ENCODE measurements at regions not wholly inside any gene's neighbourhood (a gene's known extent, or its start where the extent isn't known, plus 50 kb on each side); places are given as distances from the start of the nearest gene placed in this dataset.

DNA sequence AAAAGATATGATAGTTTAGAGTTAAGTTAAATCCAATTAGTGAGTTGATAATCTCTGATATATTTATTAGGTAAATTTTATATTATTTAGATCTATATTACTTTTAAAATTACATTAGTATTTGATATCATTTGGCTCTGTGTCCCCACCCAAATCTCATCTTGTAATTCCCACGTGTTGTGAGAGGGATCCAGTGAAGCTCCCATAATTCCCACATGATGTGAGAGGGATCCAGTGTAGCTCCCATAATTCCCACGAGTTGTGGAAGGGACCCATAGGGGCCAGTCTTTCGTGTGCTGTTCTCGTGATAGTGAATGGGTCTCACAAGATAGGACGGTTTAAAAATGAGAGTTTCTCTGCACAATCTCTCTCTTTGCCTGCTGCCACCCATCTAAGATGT, 1183.6 kb downstream of the NSUN3 start:
- no peak overlapping the region for H3K9ac ChIP-seq (ENCODE audit: insufficient read depth in 1 of 2, low read length in 2 of 2)
- 78 to 86% methylated on average over 5 of the region's 5 CpGs for WGBS, 2 donors
- no peaks in the 10 kb centered on the region for H3K4me1 ChIP-seq (ENCODE audit: control insufficient read depth in 5 of 5, insufficient read depth in 5 of 5, low read length in 5 of 5)
- DNase-seq (no peak), ATAC-seq (ENCODE audit: insufficient read depth, low FRiP score) (no peak)
- no peak overlapping the region for H3K27ac ChIP-seq (ENCODE audit: low read depth in 1 of 2, low read length in 1 of 2)
- H3K27me3 ChIP-seq (ENCODE audit: control insufficient read depth in 3 of 3, insufficient read depth in 3 of 3, low read length in 2 of 3): no peaks in the 10 kb centered on the region
- no peaks in the 10 kb centered on the region for H3K36me3 ChIP-seq (ENCODE audit: control insufficient read depth in 4 of 4, insufficient read depth in 4 of 4, low read length in 4 of 4)
- no peak overlapping the region for H3K4me3 ChIP-seq
- TF ChIP-seq, protein P1, sequence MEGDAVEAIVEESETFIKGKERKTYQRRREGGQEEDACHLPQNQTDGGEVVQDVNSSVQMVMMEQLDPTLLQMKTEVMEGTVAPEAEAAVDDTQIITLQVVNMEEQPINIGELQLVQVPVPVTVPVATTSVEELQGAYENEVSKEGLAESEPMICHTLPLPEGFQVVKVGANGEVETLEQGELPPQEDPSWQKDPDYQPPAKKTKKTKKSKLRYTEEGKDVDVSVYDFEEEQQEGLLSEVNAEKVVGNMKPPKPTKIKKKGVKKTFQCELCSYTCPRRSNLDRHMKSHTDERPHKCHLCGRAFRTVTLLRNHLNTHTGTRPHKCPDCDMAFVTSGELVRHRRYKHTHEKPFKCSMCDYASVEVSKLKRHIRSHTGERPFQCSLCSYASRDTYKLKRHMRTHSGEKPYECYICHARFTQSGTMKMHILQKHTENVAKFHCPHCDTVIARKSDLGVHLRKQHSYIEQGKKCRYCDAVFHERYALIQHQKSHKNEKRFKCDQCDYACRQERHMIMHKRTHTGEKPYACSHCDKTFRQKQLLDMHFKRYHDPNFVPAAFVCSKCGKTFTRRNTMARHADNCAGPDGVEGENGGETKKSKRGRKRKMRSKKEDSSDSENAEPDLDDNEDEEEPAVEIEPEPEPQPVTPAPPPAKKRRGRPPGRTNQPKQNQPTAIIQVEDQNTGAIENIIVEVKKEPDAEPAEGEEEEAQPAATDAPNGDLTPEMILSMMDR (IDR thresholded peaks at IDR 0.05; ENCODE audit: control extremely low read depth, extremely low read depth): no peak
- no peaks in the 10 kb centered on the region for H3K9me3 ChIP-seq (ENCODE audit: control insufficient read depth in 4 of 4, insufficient read depth in 3 of 4, low read length in 3 of 4)

DNA sequence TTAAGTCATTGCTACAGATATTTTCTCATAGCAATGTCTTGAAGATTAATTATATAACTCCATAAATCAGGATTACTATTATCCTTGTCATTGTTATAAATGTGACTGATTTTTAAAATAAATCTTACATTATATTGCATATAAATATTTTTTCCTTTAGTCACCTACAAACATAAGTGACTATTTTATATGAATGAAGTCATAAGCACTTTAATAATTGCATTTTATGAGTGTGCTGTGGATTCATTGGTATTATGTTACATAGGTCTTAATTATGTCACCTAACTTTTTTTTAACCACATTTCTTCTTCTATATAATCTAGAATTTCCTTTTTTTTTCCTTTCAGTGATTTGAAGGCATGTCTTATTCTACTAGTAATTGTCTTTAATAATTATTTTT, 1191.2 kb downstream of the NSUN3 start:
- TF ChIP-seq, protein P1 (IDR thresholded peaks at IDR 0.05; ENCODE audit: control extremely low read depth, extremely low read depth): no peak
- Histone ChIP-seq H3K4me3 (no peak overlapping the region), H3K9ac (ENCODE audit: insufficient read depth in 1 of 2, low read length in 2 of 2) (no peak overlapping the region), H3K9me3 (ENCODE audit: control insufficient read depth in 4 of 4, insufficient read depth in 3 of 4, low read length in 3 of 4) (peaks cover 0 to 2% (median 0%) of the 10 kb centered on the region in 4 donors), H3K27ac (ENCODE audit: low read depth in 1 of 2, low read length in 1 of 2) (no peak overlapping the region), H3K4me1 (ENCODE audit: control insufficient read depth in 5 of 5, insufficient read depth in 5 of 5, low read length in 5 of 5) (no peaks in the 10 kb centered on the region), H3K36me3 (ENCODE audit: control insufficient read depth in 4 of 4, insufficient read depth in 4 of 4, low read length in 4 of 4) (no peaks in the 10 kb centered on the region), H3K27me3 (ENCODE audit: control insufficient read depth in 3 of 3, insufficient read depth in 3 of 3, low read length in 2 of 3) (no peaks in the 10 kb centered on the region)
- no peak for ATAC-seq (ENCODE audit: insufficient read depth, low FRiP score)
- no peak for DNase-seq

DNA sequence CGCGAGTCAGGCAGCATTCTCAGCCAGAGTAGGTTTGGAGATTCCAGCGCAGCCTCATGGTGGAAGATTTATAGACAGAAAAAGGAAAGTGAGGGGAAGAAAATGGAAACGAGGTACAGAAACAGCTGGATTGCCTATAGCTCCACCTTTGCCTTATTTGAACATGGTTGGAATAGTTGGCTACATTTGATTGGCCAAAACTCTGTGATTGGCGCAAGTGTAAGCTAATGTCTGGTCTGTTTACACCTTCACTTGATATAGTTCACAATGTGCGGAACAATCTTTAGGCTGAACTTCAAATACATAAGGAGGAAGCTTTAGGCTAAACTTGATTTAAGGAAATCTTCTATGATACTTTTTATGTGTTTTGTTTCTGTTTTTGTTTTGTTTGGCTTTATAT, 1191.9 kb downstream of the NSUN3 start:
- Histone ChIP-seq H3K4me1 (ENCODE audit: control insufficient read depth in 5 of 5, insufficient read depth in 5 of 5, low read length in 5 of 5) (no peaks in the 10 kb centered on the region), H3K27me3 (ENCODE audit: control insufficient read depth in 3 of 3, insufficient read depth in 3 of 3, low read length in 2 of 3) (no peaks in the 10 kb centered on the region), H3K9me3 (ENCODE audit: control insufficient read depth in 4 of 4, insufficient read depth in 3 of 4, low read length in 3 of 4) (peaks cover 0 to 2% (median 0%) of the 10 kb centered on the region in 4 donors), H3K4me3 (no peak overlapping the region), H3K27ac (ENCODE audit: low read depth in 1 of 2, low read length in 1 of 2) (no peak overlapping the region), H3K9ac (ENCODE audit: insufficient read depth in 1 of 2, low read length in 2 of 2) (no peak overlapping the region), H3K36me3 (ENCODE audit: control insufficient read depth in 4 of 4, insufficient read depth in 4 of 4, low read length in 4 of 4) (no peaks in the 10 kb centered on the region)
- TF ChIP-seq, protein P1 (IDR thresholded peaks at IDR 0.05; ENCODE audit: control extremely low read depth, extremely low read depth): no peak
- 86% methylated on average over 6 of the region's 6 CpGs for WGBS, 2 donors
- no peak for DNase-seq
- ATAC-seq (ENCODE audit: insufficient read depth, low FRiP score): no peak

DNA sequence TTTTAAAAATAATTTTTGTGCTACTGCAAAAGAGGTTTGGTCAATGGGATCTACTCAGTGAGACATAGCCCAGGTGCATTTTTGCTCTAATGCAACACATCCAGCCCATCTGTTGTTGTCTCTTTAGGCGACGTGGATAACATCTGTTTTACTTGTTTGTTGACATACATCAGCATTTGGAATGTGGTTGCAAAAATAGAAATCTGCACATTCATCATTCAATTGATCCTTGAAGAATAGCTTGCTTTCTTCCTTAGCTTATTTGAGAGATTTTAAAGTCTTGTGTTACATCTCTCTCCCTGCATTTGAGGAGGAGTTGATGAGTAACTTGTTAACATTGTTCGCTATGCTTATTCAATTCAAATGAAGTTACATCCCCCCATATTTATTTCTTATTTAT, 1202.3 kb downstream of the NSUN3 start:
- no peak for ATAC-seq (ENCODE audit: insufficient read depth, low FRiP score)

More for the DNA sequence above, 1202.3 kb downstream of the NSUN3 start:
- Histone ChIP-seq H3K4me1 (ENCODE audit: control insufficient read depth in 5 of 5, insufficient read depth in 5 of 5, low read length in 5 of 5) (no peaks in the 10 kb centered on the region), H3K9me3 (ENCODE audit: control insufficient read depth in 4 of 4, insufficient read depth in 3 of 4, low read length in 3 of 4) (no peaks in the 10 kb centered on the region), H3K4me3 (no peak overlapping the region), H3K9ac (ENCODE audit: insufficient read depth in 1 of 2, low read length in 2 of 2) (no peak overlapping the region), H3K27ac (ENCODE audit: low read depth in 1 of 2, low read length in 1 of 2) (no peak overlapping the region), H3K36me3 (ENCODE audit: control insufficient read depth in 4 of 4, insufficient read depth in 4 of 4, low read length in 4 of 4) (no peaks in the 10 kb centered on the region), H3K27me3 (ENCODE audit: control insufficient read depth in 3 of 3, insufficient read depth in 3 of 3, low read length in 2 of 3) (no peaks in the 10 kb centered on the region)
- TF ChIP-seq, protein P1 (IDR thresholded peaks at IDR 0.05; ENCODE audit: control extremely low read depth, extremely low read depth): no peak
- DNase-seq: no peak
- WGBS, 2 donors: 73 to 88% methylated on average over 3 of the region's 3 CpGs
